ENCODE measurements at regions not wholly inside any gene's neighbourhood (a gene's known extent, or its start where the extent isn't known, plus 50 kb on each side); places are given as distances from the start of the nearest gene placed in this dataset.

GRCh38 chr12:89122852-89123251 lies 229.4 kb downstream of the DUSP6 start:
- no peak for DNase-seq (ENCODE audit: low read depth)
- TF ChIP-seq CTCF (IDR thresholded peaks at IDR 0.05; ENCODE audit: insufficient read depth, low read length, poor library complexity, severe bottlenecking) = no peak
- Histone ChIP-seq H3K4me3 (ENCODE audit: low read depth, low read length) (no peak overlapping the region), H3K27me3 (ENCODE audit: control insufficient read depth, insufficient read depth, low read length) (no peaks in the 10 kb centered on the region), H3K36me3 (ENCODE audit: control insufficient read depth, insufficient read depth, low read length) (no peaks in the 10 kb centered on the region)

- no peak for DNase-seq (ENCODE audit: low read depth)
These were observed 234.8 kb downstream of the DUSP6 start for GRCh38 chr12:89117448-89118034.

GRCh38 chr12:89111964-89112363 lies 240.3 kb downstream of the DUSP6 start:
- Histone ChIP-seq H3K4me3 (ENCODE audit: low read depth, low read length) (no peak overlapping the region), H3K27me3 (ENCODE audit: control insufficient read depth, insufficient read depth, low read length) (no peaks in the 10 kb centered on the region), H3K36me3 (ENCODE audit: control insufficient read depth, insufficient read depth, low read length) (no peaks in the 10 kb centered on the region)
- no peak for DNase-seq (ENCODE audit: low read depth)
- no peak for TF ChIP-seq CTCF (IDR thresholded peaks at IDR 0.05; ENCODE audit: insufficient read depth, low read length, poor library complexity, severe bottlenecking)

More at GRCh38 chr12:89117448-89118034, 234.8 kb downstream of the DUSP6 start:
- no peaks in the 10 kb centered on the region for H3K36me3 ChIP-seq (ENCODE audit: control insufficient read depth, insufficient read depth, low read length)
- no peak overlapping the region for H3K4me3 ChIP-seq (ENCODE audit: low read depth, low read length)
- no peaks in the 10 kb centered on the region for H3K27me3 ChIP-seq (ENCODE audit: control insufficient read depth, insufficient read depth, low read length)
- no peak for TF ChIP-seq CTCF (IDR thresholded peaks at IDR 0.05; ENCODE audit: insufficient read depth, low read length, poor library complexity, severe bottlenecking)

- DNase-seq (ENCODE audit: low read depth) = no peak
- TF ChIP-seq CTCF (IDR thresholded peaks at IDR 0.05; ENCODE audit: insufficient read depth, low read length, poor library complexity, severe bottlenecking) = no peak
- Histone ChIP-seq H3K4me3 (ENCODE audit: low read depth, low read length) (no peak overlapping the region), H3K36me3 (ENCODE audit: control insufficient read depth, insufficient read depth, low read length) (no peaks in the 10 kb centered on the region), H3K27me3 (ENCODE audit: control insufficient read depth, insufficient read depth, low read length) (no peaks in the 10 kb centered on the region)
These were observed 244.0 kb downstream of the DUSP6 start for GRCh38 chr12:89108265-89108664.

- Histone ChIP-seq H3K4me3 (ENCODE audit: low read depth, low read length) (no peak overlapping the region), H3K36me3 (ENCODE audit: control insufficient read depth, insufficient read depth, low read length) (no peaks in the 10 kb centered on the region), H3K27me3 (ENCODE audit: control insufficient read depth, insufficient read depth, low read length) (no peaks in the 10 kb centered on the region)
- TF ChIP-seq CTCF (IDR thresholded peaks at IDR 0.05; ENCODE audit: insufficient read depth, low read length, poor library complexity, severe bottlenecking) = no peak
- DNase-seq (ENCODE audit: low read depth) = no peak
These were observed 245.4 kb downstream of the DUSP6 start for GRCh38 chr12:89106950-89107349.

GRCh38 chr12:89105243-89105642 lies 247.1 kb downstream of the DUSP6 start:
- no peak for DNase-seq (ENCODE audit: low read depth)
- Histone ChIP-seq H3K36me3 (ENCODE audit: control insufficient read depth, insufficient read depth, low read length) (no peaks in the 10 kb centered on the region), H3K4me3 (ENCODE audit: low read depth, low read length) (no peak overlapping the region), H3K27me3 (ENCODE audit: control insufficient read depth, insufficient read depth, low read length) (no peaks in the 10 kb centered on the region)
- TF ChIP-seq CTCF (IDR thresholded peaks at IDR 0.05; ENCODE audit: insufficient read depth, low read length, poor library complexity, severe bottlenecking) = no peak

Measured in kidney epithelial cell (primary cell).